ENCODE measurements at regions not wholly inside any gene's neighbourhood (a gene's known extent, or its start where the extent isn't known, plus 50 kb on each side); places are given as distances from the start of the nearest gene placed in this dataset.

DNA sequence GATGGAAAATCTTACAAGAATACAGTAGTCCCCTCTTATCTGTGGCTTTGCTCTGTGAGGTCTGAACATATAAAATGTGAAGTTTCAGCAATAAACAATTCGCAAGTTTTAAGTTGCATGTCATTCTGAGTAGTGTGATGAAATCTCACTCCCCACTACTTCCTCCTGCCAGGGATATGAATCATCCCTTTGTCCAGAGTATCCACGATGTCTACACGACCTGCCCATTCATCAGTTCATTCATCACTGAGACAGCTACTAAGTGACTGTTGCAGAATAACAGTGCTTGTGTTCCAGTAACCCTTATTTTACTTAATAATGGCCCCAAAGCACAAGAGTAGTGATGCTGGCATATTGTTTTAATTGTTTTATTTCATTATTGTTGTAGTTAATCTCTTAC lies 489.2 kb upstream of the UBE2E2 start:
- no peaks in the 10 kb centered on the region for H3K27me3 ChIP-seq (ENCODE audit: insufficient read depth, low read length)
- no peak overlapping the region for H3K4me3 ChIP-seq (replicated peaks in 1 of 2; ENCODE audit: low read depth in 1 of 2, low read length in 2 of 2)
- H3K9ac ChIP-seq (ENCODE audit: low read length): no peak overlapping the region
- TF ChIP-seq CEBPB (IDR thresholded peaks at IDR 0.05; ENCODE audit: low read depth) (no peak), JUND (IDR thresholded peaks at IDR 0.05) (no peak), ELF1 (IDR thresholded peaks at IDR 0.05; ENCODE audit: borderline replicate concordance, low read depth) (no peak), EZH2 (IDR thresholded peaks at IDR 0.05) (no peak), EZH2phosphoT487 (IDR thresholded peaks at IDR 0.05; ENCODE audit: borderline replicate concordance) (no peak), FOSL1 (IDR thresholded peaks at IDR 0.05; ENCODE audit: low read depth) (no peak), ZFX (IDR thresholded peaks at IDR 0.05) (no peak), POLR2A (IDR thresholded peaks at IDR 0.05; ENCODE audit: borderline replicate concordance, extremely low read depth, insufficient read depth, insufficient read length) (no peak), RAD21 (IDR thresholded peaks at IDR 0.05; ENCODE audit: low read depth) (no peak), EGR1 (IDR thresholded peaks at IDR 0.05; ENCODE audit: low read depth) (no peak)
- TF ChIP-seq, protein P1, sequence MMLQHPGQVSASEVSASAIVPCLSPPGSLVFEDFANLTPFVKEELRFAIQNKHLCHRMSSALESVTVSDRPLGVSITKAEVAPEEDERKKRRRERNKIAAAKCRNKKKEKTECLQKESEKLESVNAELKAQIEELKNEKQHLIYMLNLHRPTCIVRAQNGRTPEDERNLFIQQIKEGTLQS (IDR thresholded peaks at IDR 0.05): no peak
- TF ChIP-seq, protein P2, sequence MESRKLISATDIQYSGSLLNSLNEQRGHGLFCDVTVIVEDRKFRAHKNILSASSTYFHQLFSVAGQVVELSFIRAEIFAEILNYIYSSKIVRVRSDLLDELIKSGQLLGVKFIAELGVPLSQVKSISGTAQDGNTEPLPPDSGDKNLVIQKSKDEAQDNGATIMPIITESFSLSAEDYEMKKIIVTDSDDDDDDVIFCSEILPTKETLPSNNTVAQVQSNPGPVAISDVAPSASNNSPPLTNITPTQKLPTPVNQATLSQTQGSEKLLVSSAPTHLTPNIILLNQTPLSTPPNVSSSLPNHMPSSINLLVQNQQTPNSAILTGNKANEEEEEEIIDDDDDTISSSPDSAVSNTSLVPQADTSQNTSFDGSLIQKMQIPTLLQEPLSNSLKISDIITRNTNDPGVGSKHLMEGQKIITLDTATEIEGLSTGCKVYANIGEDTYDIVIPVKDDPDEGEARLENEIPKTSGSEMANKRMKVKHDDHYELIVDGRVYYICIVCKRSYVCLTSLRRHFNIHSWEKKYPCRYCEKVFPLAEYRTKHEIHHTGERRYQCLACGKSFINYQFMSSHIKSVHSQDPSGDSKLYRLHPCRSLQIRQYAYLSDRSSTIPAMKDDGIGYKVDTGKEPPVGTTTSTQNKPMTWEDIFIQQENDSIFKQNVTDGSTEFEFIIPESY (IDR thresholded peaks at IDR 0.05; ENCODE audit: extremely low read depth, insufficient replicate concordance, low read length): no peak
- TF ChIP-seq, protein P3, sequence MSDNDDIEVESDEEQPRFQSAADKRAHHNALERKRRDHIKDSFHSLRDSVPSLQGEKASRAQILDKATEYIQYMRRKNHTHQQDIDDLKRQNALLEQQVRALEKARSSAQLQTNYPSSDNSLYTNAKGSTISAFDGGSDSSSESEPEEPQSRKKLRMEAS (IDR thresholded peaks at IDR 0.05): no peak
- TF ChIP-seq, protein P4, sequence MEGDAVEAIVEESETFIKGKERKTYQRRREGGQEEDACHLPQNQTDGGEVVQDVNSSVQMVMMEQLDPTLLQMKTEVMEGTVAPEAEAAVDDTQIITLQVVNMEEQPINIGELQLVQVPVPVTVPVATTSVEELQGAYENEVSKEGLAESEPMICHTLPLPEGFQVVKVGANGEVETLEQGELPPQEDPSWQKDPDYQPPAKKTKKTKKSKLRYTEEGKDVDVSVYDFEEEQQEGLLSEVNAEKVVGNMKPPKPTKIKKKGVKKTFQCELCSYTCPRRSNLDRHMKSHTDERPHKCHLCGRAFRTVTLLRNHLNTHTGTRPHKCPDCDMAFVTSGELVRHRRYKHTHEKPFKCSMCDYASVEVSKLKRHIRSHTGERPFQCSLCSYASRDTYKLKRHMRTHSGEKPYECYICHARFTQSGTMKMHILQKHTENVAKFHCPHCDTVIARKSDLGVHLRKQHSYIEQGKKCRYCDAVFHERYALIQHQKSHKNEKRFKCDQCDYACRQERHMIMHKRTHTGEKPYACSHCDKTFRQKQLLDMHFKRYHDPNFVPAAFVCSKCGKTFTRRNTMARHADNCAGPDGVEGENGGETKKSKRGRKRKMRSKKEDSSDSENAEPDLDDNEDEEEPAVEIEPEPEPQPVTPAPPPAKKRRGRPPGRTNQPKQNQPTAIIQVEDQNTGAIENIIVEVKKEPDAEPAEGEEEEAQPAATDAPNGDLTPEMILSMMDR (IDR thresholded peaks at IDR 0.05 in 2 of 3, conservative IDR thresholded peaks at IDR 0.05 in 1 of 3; ENCODE audit: borderline replicate concordance in 1 of 3, insufficient read depth in 1 of 3, low read depth in 2 of 3, low read length in 2 of 3): no peak
- TF ChIP-seq, protein P5, sequence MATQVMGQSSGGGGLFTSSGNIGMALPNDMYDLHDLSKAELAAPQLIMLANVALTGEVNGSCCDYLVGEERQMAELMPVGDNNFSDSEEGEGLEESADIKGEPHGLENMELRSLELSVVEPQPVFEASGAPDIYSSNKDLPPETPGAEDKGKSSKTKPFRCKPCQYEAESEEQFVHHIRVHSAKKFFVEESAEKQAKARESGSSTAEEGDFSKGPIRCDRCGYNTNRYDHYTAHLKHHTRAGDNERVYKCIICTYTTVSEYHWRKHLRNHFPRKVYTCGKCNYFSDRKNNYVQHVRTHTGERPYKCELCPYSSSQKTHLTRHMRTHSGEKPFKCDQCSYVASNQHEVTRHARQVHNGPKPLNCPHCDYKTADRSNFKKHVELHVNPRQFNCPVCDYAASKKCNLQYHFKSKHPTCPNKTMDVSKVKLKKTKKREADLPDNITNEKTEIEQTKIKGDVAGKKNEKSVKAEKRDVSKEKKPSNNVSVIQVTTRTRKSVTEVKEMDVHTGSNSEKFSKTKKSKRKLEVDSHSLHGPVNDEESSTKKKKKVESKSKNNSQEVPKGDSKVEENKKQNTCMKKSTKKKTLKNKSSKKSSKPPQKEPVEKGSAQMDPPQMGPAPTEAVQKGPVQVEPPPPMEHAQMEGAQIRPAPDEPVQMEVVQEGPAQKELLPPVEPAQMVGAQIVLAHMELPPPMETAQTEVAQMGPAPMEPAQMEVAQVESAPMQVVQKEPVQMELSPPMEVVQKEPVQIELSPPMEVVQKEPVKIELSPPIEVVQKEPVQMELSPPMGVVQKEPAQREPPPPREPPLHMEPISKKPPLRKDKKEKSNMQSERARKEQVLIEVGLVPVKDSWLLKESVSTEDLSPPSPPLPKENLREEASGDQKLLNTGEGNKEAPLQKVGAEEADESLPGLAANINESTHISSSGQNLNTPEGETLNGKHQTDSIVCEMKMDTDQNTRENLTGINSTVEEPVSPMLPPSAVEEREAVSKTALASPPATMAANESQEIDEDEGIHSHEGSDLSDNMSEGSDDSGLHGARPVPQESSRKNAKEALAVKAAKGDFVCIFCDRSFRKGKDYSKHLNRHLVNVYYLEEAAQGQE (IDR thresholded peaks at IDR 0.05; ENCODE audit: low read depth): no peak
- ChIA-PET CTCF (no interaction called here), POLR2A (no interaction called here), RAD21 (ENCODE audit: low non-redundant PET in 1 of 2, low total read pairs in 2 of 2, uncharacterized antibody in 2 of 2, unreplicated experiment in 2 of 2) (no interaction called here)
- no peaks in the 10 kb centered on the region for H4K20me1 ChIP-seq (ENCODE audit: insufficient read depth)
- H3K79me2 ChIP-seq (ENCODE audit: insufficient read depth, low read length): no peaks in the 10 kb centered on the region
- no peak for DNase-seq (ENCODE audit: low read depth, low spot score)
- H3K36me3 ChIP-seq (ENCODE audit: control insufficient read depth in 1 of 2, insufficient read depth in 2 of 2, low read length in 2 of 2): no peaks in the 10 kb centered on the region
- no peak overlapping the region for H3K4me2 ChIP-seq (ENCODE audit: low read length)
- no peaks in the 10 kb centered on the region for H3K9me3 ChIP-seq (ENCODE audit: control insufficient read depth in 1 of 2, insufficient read depth in 1 of 2, low read depth in 1 of 2, low read length in 2 of 2)
- H3K27ac ChIP-seq (ENCODE audit: low read depth, low read length): no peak overlapping the region
- no peaks in the 10 kb centered on the region for H3K9me2 ChIP-seq (ENCODE audit: insufficient read depth)
- no TSS peak for BruUV-seq (replicated peaks)
- ATAC-seq: no peak
- intact Hi-C loops (cut with micrococcal nuclease): no loop called here
- H3K4me1 ChIP-seq (ENCODE audit: control insufficient read depth in 1 of 2, insufficient read depth in 2 of 2, low read length in 2 of 2): no peaks in the 10 kb centered on the region
- H2AFZ ChIP-seq (ENCODE audit: low read depth, low read length, poor library complexity, severe bottlenecking): no peak overlapping the region
